DND-41 (cell line): ENCODE measurements at regions not wholly inside any gene's neighbourhood (a gene's known extent, or its start where the extent isn't known, plus 50 kb on each side); places are given as distances from the start of the nearest gene placed in this dataset.

Source experiments
- ATAC-seq: fragments of 200-7000 bp; cut with Tn5 transposase; 3 replicates; pipeline ENCODE4 v1.9.1; 2021; ENCODE audit warnings: low read depth; ENCODE audit not compliant: insufficient read depth
- DNase-seq: peaks from one replicate; pipeline ENCODE4 v3.0.0-alpha.2; 2020
- H2AFZ ChIP-seq: 2 replicates; pipeline ENCODE4 v1.6.0; 2012; ENCODE audit warnings: low read depth, low read length
- H3K27ac ChIP-seq: 2 replicates; pipeline ENCODE4 v1.5.1; 2012; ENCODE audit warnings: low read length, inconsistent platforms
- H3K27me3 ChIP-seq: fragments of 200-600 bp; sonication (generic); 2 replicates; pipeline ENCODE4 v1.6.0; 2012; ENCODE audit warnings: low read length, mild to moderate bottlenecking, inconsistent platforms; ENCODE audit not compliant: insufficient read depth, poor library complexity
- H3K36me3 ChIP-seq: 2 replicates; pipeline ENCODE4 v1.5.1; 2012; ENCODE audit warnings: low read length, inconsistent platforms; ENCODE audit not compliant: insufficient read depth
- H3K4me1 ChIP-seq: 2 replicates; pipeline ENCODE4 v1.5.1; 2012; ENCODE audit warnings: mild to moderate bottlenecking, low read length; ENCODE audit not compliant: insufficient read depth
- H3K4me2 ChIP-seq: 2 replicates; pipeline ENCODE4 v1.6.0; 2012; ENCODE audit warnings: mild to moderate bottlenecking, moderate library complexity, low read length, inconsistent platforms; ENCODE audit not compliant: insufficient read depth
- H3K4me3 ChIP-seq, 2 experiments: fragments of 200-600 bp in 1 of 2; shearing (Covaris generic) in 1 of 2; 2 replicates each; pipeline ENCODE4 v1.5.1; 2012 to 2016; ENCODE audit warnings: inconsistent platforms in 2 of 2, low read length in 2 of 2, mild to moderate bottlenecking in 2 of 2, low read depth in 1 of 2, moderate library complexity in 1 of 2
- H3K79me2 ChIP-seq: 2 replicates; pipeline ENCODE4 v1.6.0; 2012; ENCODE audit warnings: low read length, inconsistent platforms; ENCODE audit not compliant: insufficient read depth
- H3K9ac ChIP-seq: 2 replicates; pipeline ENCODE4 v1.6.0; 2012; ENCODE audit warnings: low read depth, mild to moderate bottlenecking, inconsistent platforms, low read length, moderate library complexity
- H3K9me3 ChIP-seq: 2 replicates; pipeline ENCODE4 v1.5.1; 2012; ENCODE audit warnings: low read length, moderate library complexity, mild to moderate bottlenecking, inconsistent platforms; ENCODE audit not compliant: insufficient read depth, severe bottlenecking
- H4K20me1 ChIP-seq: 2 replicates; pipeline ENCODE4 v1.6.0; 2012; ENCODE audit warnings: low read length; ENCODE audit not compliant: insufficient read depth
- CTCF ChIP-seq: IDR thresholded peaks from 2 replicates; pipeline ENCODE4 v1.5.1; 2012; ENCODE audit warnings: borderline replicate concordance, low read length, moderate library complexity, mild to moderate bottlenecking; ENCODE audit not compliant: poor library complexity, severe bottlenecking; ENCODE audit errors: extremely low read depth
- EZH2 ChIP-seq: IDR thresholded peaks from 3 replicates; pipeline ENCODE4 v1.6.1; 2012; ENCODE audit warnings: borderline replicate concordance, low read depth, mild to moderate bottlenecking, moderate library complexity, low read length, inconsistent platforms; ENCODE audit not compliant: severe bottlenecking

- no peak overlapping the region for H3K4me2 ChIP-seq
- H3K9ac ChIP-seq, result no peak overlapping the region
- no peak overlapping the region for H3K27ac ChIP-seq
- DNase-seq (no peak), ATAC-seq (no peak)
- no peaks in the 10 kb centered on the region for H3K36me3 ChIP-seq
- H3K79me2 ChIP-seq, result no peaks in the 10 kb centered on the region
- H2AFZ ChIP-seq, result no peak overlapping the region
- H3K9me3 ChIP-seq, result no peaks in the 10 kb centered on the region
- H3K4me3 ChIP-seq, result no peak overlapping the region
- no peaks in the 10 kb centered on the region for H3K27me3 ChIP-seq
- no peaks in the 10 kb centered on the region for H3K4me1 ChIP-seq
- TF ChIP-seq EZH2, result no peak
- no peak for TF ChIP-seq CTCF
- no peaks in the 10 kb centered on the region for H4K20me1 ChIP-seq
Observed at GRCh38 chr18:42576124-42576523, 539.4 kb downstream of the RIT2 start.

GRCh38 chr18:42578792-42579191 lies 536.7 kb downstream of the RIT2 start:
- no peak overlapping the region for H3K9ac ChIP-seq
- H3K9me3 ChIP-seq, result no peaks in the 10 kb centered on the region
- H3K4me1 ChIP-seq, result no peaks in the 10 kb centered on the region
- H3K79me2 ChIP-seq, result no peaks in the 10 kb centered on the region
- H3K27ac ChIP-seq, result no peak overlapping the region
- no peaks in the 10 kb centered on the region for H4K20me1 ChIP-seq
- H3K36me3 ChIP-seq, result no peaks in the 10 kb centered on the region
- no peak overlapping the region for H2AFZ ChIP-seq
- no peak overlapping the region for H3K4me3 ChIP-seq
- no peaks in the 10 kb centered on the region for H3K27me3 ChIP-seq
- TF ChIP-seq CTCF, result no peak
- no peak for TF ChIP-seq EZH2
- DNase-seq (no peak), ATAC-seq (no peak)
- no peak overlapping the region for H3K4me2 ChIP-seq

- no peak overlapping the region for H3K4me2 ChIP-seq
- ATAC-seq, result no peak
- TF ChIP-seq EZH2 (no peak), CTCF (no peak)
Observed at GRCh38 chr18:42582266-42582665, 533.2 kb downstream of the RIT2 start.

DNA sequence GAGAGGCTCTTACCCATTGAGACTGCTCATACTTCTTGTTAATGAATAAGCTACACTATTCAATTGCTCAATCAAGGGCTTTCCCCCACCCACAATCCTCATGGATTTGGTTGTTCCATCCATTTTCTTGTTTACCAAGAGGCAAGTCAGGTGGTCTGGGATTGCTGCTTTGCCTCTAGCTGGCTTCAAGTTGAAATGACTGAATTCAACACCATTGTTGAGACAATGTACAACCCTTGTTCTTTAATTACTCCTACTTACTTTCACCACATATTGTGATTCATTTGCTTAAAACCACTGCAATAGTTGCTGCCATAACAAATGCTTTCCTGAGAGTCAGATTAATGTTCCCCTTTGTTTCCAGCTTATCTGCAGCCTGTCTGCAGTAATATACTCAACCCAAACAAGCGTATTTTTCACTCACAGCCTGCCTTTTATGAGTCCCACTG lies 532.2 kb downstream of the RIT2 start:
- no peaks in the 10 kb centered on the region for H4K20me1 ChIP-seq
- no peak overlapping the region for H3K9ac ChIP-seq
- ATAC-seq, result no peak
- no peaks in the 10 kb centered on the region for H3K9me3 ChIP-seq
- H3K79me2 ChIP-seq, result no peaks in the 10 kb centered on the region
- H3K4me3 ChIP-seq, result no peak overlapping the region
- H3K27me3 ChIP-seq, result no peaks in the 10 kb centered on the region
- H2AFZ ChIP-seq, result no peak overlapping the region
- no peaks in the 10 kb centered on the region for H3K36me3 ChIP-seq
- no peak overlapping the region for H3K4me2 ChIP-seq
- H3K27ac ChIP-seq, result no peak overlapping the region
- DNase-seq, result no peak
- TF ChIP-seq CTCF (no peak), EZH2 (no peak)
- no peaks in the 10 kb centered on the region for H3K4me1 ChIP-seq

More at GRCh38 chr18:42582266-42582665, 533.2 kb downstream of the RIT2 start:
- H3K36me3 ChIP-seq, result no peaks in the 10 kb centered on the region
- H3K4me3 ChIP-seq, result no peak overlapping the region
- H3K4me1 ChIP-seq, result no peaks in the 10 kb centered on the region
- H3K9ac ChIP-seq, result no peak overlapping the region
- H3K27me3 ChIP-seq, result no peaks in the 10 kb centered on the region
- H3K79me2 ChIP-seq, result no peaks in the 10 kb centered on the region
- no peaks in the 10 kb centered on the region for H3K9me3 ChIP-seq
- H3K27ac ChIP-seq, result no peak overlapping the region
- no peaks in the 10 kb centered on the region for H4K20me1 ChIP-seq
- DNase-seq, result no peak
- no peak overlapping the region for H2AFZ ChIP-seq
